K562 (cell line): ENCODE measurements at regions not wholly inside any gene's neighbourhood (a gene's known extent, or its start where the extent isn't known, plus 50 kb on each side); places are given as distances from the start of the nearest gene placed in this dataset.

Experiments
- ATF7 ChIP-seq: fragments of 450-650 bp; IDR thresholded peaks from 2 replicates; pipeline ENCODE4 v1.7.1; 2014; ENCODE audit warnings: mild to moderate bottlenecking, moderate library complexity
- BHLHE40 ChIP-seq: IDR thresholded peaks from 2 replicates; pipeline ENCODE4 v1.6.1; 2011; ENCODE audit warnings: low read length, improper control_type of control experiment
- CTBP1 ChIP-seq: fragments of 450-650 bp; IDR thresholded peaks from 2 replicates; pipeline ENCODE4 v1.6.1; 2016; ENCODE audit warnings: borderline replicate concordance
- CTCF ChIP-seq, 3 experiments: IDR thresholded peaks in 2 of 3; conservative IDR thresholded peaks in 1 of 3; 2 replicates each; pipeline ENCODE4 v1.5.1; 2011 to 2012; ENCODE audit warnings: low read length in 3 of 3, mild to moderate bottlenecking in 3 of 3, control low read depth in 2 of 3, improper control_type of control experiment in 1 of 3, inconsistent platforms in 1 of 3, low read depth in 1 of 3, mixed read lengths in 1 of 3, moderate library complexity in 1 of 3; ENCODE audit not compliant: insufficient read depth in 2 of 3
- EHMT2 ChIP-seq: fragments of 450-650 bp; IDR thresholded peaks from 2 replicates; pipeline ENCODE4 v1.6.1; 2018; ENCODE audit warnings: antibody characterized with exemption
- HDAC1 ChIP-seq, 2 experiments: fragments of 450-650 bp; IDR thresholded peaks; 2 replicates each; pipeline ENCODE4 v1.6.1; 2016 to 2017; ENCODE audit warnings: inconsistent platforms in 1 of 2, mild to moderate bottlenecking in 1 of 2, moderate library complexity in 1 of 2
- HDAC2 ChIP-seq: fragments of 450-650 bp; IDR thresholded peaks from 2 replicates; pipeline ENCODE4 v1.6.1; 2016; ENCODE audit warnings: mild to moderate bottlenecking
- KDM1A ChIP-seq, 2 experiments: fragments of 450-650 bp; IDR thresholded peaks; 2 replicates each; pipeline ENCODE4 v1.6.1; 2016; ENCODE audit warnings: mild to moderate bottlenecking in 2 of 2
- POLR2A ChIP-seq: fragments of 450-650 bp; conservative IDR thresholded peaks from 2 replicates; pipeline ENCODE4 v1.6.1; 2016
- RNF2 ChIP-seq: sonication (generic); IDR thresholded peaks from 2 replicates; pipeline ENCODE4 v1.6.1; 2016
- SIN3A ChIP-seq, 2 experiments: fragments of 150-350 bp in 1 of 2; IDR thresholded peaks; 2 replicates each; pipeline ENCODE4 v1.6.1; 2011 to 2016; ENCODE audit warnings: borderline replicate concordance in 2 of 2, low read depth in 2 of 2, low read length in 2 of 2, mild to moderate bottlenecking in 2 of 2, moderate library complexity in 2 of 2; ENCODE audit not compliant: control insufficient read depth in 1 of 2
- SP1 ChIP-seq: sonication (generic); formaldehyde crosslinking; IDR thresholded peaks from 2 replicates; pipeline ENCODE4 v1.8.1; 2022; ENCODE audit warnings: mild to moderate bottlenecking, missing genetic modification reagents
- TEAD4 ChIP-seq, 2 experiments: sonication (generic) in 1 of 2; formaldehyde crosslinking in 1 of 2; IDR thresholded peaks; 2 replicates each; pipeline versions ENCODE4 v1.6.1 to v1.8.0; 2012 to 2022; ENCODE audit warnings: borderline replicate concordance in 1 of 2, inconsistent platforms in 1 of 2, low read length in 1 of 2, mild to moderate bottlenecking in 1 of 2, missing genetic modification reagents in 1 of 2
- ZNF586 ChIP-seq: fragments of 450-650 bp; formaldehyde crosslinking; conservative IDR thresholded peaks from 2 replicates; pipeline ENCODE4 v1.4.0; 2020; ENCODE audit warnings: mild to moderate bottlenecking, moderate library complexity

GRCh38 chr11:130652671-130653335 lies 204.4 kb downstream of the ADAMTS15 start:
- TF ChIP-seq EHMT2, result no peak
- no peak for TF ChIP-seq HDAC1 (IDR thresholded peaks at IDR 0.05)
- no peak for TF ChIP-seq POLR2A
- TF ChIP-seq TEAD4 (IDR thresholded peaks at IDR 0.05; ENCODE audit: low read length), result no peak
- no peak for TF ChIP-seq TEAD4 (CRISPR knock-in tag; IDR thresholded peaks at IDR 0.05; ENCODE audit: borderline replicate concordance)
- no peak for TF ChIP-seq SIN3A (IDR thresholded peaks at IDR 0.05; ENCODE audit: borderline replicate concordance in 2 of 2, control insufficient read depth in 1 of 2, low read depth in 2 of 2, low read length in 2 of 2)
- TF ChIP-seq HDAC2, result no peak
- no peak for TF ChIP-seq KDM1A (IDR thresholded peaks at IDR 0.05)
- no peak for TF ChIP-seq CTCF (IDR thresholded peaks at IDR 0.05 in 2 of 3, conservative IDR thresholded peaks at IDR 0.05 in 1 of 3; ENCODE audit: insufficient read depth in 2 of 3, low read depth in 1 of 3, low read length in 3 of 3)
- TF ChIP-seq RNF2, result no peak
- TF ChIP-seq ZNF586, result no peak
- no peak for TF ChIP-seq SP1 (CRISPR knock-in tag)
- no peak for TF ChIP-seq CTBP1
- TF ChIP-seq BHLHE40, result no peak
- no peak for TF ChIP-seq ATF7
